Stimulated activated CD4-positive, alpha-beta T cell treated with anti-CD3 and anti-CD28 coated beads, Interleukin-2, amount 100 ng/mL, for 24 hours (primary cell): ENCODE measurements at regions not wholly inside any gene's neighbourhood (a gene's known extent, or its start where the extent isn't known, plus 50 kb on each side); places are given as distances from the start of the nearest gene placed in this dataset.
"Not testable (repeated sequence)": the region's sequence is repeated elsewhere in the genome, so short reads cannot be mapped to it uniquely, and the experiment has no call there.

Experiments used
- DNase-seq, 2 donors: peaks; one replicate each; pipeline ENCODE4 v3.0.0-alpha.2; 2020

DNA sequence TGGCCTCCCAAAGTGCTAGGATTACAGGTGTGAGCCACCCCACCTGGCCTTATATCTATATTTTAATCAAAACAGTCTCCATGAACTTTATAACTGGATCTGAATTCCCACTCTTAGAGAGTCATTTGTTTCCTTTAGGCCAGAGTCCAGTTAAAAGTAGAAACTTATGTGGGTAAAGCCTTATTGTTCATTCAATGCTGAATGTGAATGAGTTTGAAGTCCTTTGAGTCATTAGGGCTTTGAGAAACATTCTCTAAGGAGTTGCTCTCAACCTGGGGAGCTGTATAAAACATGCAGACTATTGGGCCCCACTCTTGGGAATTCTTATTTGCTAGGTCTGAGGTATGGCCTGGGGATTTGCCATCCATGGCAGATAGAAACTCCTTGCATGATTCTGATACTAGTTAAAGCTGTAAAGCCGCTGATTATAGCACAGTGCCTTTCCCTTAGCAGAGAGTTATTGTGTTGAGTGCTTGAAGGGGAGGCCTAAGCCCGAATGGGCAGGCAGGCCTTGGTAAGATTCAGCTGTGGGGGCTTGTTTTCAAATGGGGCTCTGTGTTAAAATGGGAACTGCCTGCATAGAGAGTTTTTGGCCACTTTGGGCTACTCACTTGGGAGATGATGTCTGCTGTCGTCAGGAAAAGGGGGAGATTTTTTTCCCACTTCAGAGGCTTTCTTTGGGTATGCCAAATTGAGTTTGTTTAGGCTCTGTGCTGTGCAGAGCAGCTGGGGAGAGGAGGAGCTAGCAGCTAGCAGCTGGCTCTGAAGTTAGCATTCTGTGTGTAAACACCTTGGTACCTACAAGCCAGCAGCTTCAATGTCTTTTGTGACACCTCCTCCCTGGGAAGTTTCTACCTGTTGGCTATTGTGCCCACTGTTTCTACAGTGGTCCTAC is 117.5 kb downstream of the DACT1 start:
- DNase-seq: no peak

DNA sequence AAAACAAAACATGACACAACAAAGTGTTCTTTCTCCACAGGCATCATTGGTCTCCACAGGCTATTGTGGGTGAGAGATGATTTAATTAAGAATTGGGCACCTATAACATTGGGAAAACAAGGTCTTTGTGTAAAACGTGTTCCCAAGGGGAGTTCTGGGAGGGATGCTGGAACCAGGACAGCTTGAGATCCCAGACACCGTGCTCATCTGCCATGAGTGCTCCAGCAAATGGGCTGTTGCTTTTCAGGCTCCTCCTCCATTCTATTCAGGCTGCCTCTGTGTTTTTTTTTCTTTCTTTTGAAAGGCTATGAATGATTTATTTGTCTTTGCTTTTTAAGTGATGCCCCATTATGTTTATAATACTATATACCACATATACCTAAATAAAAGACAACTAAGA is 122.4 kb downstream of the DACT1 start:
- DNase-seq: no peak

DNA sequence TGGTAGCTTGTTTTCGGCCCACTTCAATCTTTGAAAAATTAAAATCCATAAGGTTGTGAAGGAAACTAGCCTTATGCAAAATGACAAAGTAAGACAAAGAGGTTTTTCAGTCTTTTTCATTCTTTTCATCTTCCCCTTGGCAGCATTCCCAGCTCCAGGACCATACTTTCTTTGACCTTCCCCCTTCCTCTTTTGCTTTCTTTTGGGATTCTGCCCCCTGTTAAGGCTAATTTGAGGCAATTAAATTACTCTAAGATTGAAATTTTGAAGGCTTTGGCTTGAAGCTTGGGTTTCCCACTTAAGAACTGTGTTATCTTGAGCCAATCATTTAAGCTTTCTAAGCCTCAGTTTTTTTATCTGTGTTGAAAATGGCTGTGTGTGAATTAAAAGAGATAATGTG is 124.9 kb downstream of the DACT1 start:
- no peak for DNase-seq

DNA sequence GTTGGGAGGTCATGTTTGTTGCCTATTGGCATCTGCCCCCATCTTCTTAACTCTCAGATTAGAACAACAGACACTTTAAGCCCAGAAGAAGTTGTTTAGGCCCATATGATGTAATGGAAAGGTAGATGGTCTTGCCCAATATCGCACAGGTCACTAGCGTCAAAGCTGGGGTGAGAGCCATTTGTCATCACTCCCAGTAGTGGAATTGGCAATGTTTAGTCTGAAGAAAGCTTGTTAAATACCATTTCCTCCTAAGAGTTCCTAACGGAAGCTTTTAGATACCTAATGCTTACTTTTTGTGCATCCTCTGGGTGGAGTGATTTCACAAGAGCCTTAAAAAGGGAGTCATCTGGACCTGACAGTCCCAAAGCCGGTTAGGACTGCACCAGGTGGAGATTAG is 125.4 kb downstream of the DACT1 start:
- no peak for DNase-seq

DNA sequence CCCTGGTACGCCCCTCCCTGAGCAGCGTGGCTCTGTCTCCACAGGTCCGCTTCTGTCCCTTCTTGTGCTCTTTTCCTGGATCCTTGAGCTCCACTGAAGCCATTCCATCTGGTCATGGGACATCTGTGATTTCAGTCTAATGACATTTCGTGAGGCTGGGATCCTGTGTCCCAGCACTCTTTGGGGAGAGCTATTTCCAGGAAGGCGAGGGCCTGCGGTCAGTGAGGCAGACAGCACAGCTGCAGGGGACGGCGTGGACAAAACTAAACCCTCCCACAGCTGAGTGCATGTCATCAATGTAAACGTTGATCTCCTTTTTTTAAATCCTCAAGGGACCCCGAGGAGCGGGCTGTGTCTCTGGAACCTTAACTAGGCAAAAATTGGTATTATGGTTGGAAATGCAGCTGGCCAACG is 127.7 kb downstream of the DACT1 start:
- DNase-seq: no peak

DNA sequence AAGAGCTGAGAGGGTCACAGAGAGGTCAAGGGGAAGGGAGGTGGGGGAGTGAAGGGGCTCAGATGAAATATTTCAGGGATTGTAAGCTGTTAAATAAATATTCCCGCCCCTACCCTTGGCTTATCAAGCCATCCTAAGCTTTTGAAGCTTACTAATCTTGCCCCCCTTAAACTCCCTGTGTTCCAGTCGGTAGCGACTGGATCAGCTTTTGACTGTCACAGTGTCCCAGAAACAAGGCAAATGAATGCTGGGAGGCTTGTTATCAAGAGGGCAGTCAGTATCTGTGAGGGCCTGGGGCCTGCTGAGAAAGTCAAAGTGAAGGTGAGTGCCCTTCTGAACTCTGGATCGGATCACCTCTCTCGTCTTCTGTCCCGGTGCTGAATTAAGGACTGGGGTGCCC is 128.1 kb downstream of the DACT1 start:
- DNase-seq: no peak

DNA sequence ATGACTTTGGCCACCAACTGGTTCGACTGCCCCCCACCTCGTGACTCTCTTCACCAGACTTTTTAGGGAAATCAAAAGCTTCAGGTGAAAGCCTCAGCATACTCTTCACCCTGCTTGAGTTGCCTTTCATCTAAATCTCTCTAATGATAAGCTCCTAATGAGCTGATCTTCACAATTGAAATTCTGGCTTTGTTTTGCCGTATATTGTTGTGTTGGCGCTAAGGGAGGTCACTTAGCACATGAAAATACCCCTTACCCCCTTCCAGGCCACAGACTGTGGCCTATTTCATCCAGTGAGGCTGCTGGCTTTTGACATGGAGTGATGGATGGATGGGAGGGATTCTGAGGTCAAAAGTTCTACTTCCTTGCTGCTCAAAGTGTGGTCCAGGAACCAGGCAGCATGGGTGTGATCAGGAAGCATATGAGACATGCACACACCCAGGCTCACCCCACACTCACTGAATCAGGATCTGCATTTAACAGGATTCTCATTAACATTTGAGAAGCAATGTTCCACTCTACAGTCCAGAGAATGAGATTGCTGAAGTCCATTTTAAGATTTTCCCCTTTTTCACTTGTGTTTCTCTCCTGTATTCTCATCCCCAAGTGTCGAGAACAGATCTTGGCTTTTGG is 131.4 kb downstream of the DACT1 start:
- no peak for DNase-seq

DNA sequence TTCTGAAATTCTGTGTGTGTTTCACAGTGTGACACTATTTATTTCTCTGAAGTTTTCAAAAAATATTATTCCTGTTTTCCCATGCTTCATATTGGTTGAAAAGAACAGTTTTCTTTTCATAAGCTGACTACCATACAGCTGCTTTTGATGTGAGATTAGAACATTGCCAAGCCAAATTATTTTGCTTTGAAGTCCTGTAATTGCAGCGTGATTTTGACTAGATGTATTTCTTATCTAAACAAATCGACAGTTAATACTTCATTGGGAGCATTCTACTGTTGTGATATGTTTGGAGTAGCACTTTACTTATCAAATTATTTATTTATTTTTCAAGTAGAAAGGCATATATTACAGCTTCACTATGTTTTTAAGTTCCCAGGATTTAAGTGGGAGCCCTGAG is 132.0 kb downstream of the DACT1 start:
- DNase-seq: no peak

DNA sequence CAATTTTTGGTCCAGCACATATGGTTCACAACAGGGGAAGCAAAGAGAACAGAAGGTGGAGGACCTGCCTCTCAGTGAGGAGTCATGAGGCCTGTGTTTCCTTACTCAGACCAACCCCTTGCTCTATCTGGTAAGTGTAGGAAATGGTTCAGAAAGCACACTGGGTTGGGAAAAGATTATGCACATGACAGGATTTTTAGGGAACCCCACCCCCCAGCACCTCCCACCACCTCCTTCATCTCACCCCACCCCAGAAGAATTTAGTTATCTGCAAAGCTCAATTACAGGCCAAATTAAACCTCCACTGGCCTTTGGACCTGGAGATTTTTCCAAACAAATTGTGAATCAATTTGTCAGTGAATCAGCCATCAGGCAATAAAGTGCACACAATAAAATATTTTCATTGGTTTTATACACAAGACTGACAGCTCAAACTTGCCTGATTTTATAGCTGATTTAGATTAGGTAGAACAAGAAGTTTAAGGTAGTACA is 132.8 kb downstream of the DACT1 start:
- DNase-seq: no peak

DNA sequence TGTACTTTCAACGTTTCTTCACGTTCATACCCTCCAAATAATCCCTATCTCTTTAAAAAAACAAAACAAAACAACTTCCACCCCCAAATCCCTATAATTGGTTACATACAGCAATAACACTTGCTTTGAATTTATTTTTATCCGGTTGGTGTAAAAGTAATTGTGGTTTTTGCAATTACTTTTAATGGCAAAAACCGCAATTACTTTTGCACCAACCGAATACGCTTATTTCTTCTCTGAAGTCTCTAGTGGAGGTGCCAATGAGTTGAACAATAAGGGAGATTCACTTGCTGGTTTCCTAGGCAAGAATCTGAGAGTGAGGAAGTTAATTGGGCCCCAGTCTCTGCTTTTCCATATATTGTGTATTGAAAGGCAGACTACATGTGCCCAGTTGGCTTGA is 133.3 kb downstream of the DACT1 start:
- DNase-seq: no peak

DNA sequence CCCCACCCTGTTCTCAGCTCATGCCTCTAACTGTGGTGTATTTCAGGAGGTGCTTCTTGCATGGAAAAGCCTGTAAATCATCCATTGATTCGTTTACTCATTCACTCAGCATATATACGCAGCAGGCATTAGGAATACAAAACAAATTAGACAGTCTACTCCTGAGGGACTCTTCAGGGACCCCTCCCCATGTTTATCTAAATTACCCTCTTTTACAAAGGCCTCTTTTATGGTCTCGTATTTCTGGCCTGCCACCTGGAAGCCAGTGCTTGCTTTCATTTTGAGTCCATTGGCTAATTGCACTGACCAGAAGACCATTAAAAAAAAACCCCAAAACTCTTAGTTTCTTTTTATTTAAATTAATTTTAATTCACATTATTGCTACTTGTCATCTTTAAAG is 134.4 kb downstream of the DACT1 start:
- no peak for DNase-seq

DNA sequence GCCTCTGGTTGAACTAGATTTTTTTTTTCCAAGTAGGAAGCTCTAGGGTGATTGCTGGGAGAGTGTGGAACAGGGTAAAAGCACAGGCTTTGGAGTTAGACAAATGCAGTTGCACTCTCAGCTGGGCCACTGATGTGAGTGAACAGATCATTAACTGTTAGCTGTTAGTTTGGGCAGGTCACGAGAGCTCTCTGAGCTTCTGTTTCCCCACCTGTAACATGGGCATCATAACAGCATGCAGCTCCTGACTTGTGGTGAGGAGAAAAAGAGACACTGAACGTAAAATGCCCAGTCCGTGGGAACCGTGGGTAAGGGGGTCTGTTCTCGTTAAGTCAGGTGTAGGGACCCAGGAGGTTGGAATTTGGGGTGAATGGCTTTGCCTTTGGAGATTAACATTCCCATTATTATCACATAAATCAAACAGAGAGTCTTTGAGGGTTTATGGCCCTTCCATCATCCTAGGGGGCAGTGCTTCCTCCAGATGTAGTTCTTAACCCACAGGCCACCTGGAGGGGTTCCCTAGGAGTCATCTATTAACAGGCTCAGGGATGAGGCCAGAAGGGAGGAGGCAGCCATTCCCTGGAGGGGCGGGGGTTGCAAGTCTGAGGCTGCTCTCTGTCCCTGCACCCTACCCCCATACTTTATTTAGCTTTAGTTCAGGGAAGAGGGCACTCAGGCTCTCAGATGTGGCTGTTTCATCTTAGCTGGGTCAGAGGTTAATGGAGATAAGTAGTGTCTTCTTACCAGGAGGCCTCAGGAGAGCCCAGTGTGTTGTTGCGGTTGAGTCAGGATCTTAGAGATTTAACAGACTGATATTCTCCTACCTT is 135.2 kb downstream of the DACT1 start:
- no peak for DNase-seq

DNA sequence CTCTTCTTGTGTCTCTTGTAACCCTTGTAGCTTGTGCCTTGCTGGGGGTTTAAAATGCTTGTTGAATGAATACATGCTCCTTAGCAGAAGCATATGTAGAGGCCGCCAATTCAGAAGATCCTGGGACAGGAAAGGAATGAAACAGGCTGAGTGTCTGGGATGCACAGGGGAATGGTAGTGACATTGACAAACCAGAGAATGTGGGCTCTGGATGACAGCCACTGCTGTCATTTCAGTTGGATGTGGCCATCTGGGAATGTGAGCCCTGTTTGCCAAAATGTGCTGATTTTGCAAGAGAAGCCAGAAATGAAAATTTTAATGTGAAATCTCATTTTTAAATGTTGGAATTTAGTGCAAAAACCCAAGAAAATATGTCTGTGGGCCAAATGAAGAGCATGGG is 136.8 kb downstream of the DACT1 start:
- DNase-seq: no peak

DNA sequence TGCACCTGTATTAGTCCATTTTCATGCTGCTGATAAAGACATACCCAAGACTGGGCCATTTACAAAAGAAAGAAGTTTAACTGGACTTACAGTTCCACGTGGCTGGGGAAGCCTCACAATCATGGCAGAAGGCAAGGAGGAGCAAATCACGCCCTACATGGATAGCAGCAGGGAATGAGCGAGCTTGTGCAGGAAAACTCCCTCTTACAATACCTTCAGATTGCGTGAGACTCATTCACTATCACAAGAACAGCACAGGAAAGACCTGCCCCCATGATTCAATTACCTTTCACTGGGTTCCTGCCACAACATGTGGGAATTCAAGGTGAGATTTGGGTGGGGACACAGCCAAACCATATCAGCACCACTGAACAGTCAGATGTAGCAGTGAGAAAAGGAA is 137.4 kb downstream of the DACT1 start:
- DNase-seq: not testable (repeated sequence)

DNA sequence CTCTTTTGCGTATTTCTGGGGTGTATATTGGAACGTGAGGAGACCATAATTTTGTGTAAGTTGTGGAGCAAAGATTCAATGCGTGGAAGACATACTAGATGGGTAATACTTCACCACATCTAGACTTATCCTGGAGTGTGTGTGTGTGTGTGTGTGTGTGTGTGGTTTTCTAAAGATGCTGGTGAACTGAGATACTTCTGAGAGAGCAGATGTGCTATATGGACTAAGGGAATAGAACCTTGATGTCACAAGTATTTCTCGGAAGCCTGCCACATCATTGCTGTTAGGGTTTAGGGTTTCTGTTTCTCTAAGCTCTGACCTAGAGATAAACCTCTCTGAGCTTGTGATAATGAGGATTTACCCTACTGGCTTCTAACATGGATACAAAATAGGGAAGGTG is 138.8 kb downstream of the DACT1 start:
- no peak for DNase-seq

DNA sequence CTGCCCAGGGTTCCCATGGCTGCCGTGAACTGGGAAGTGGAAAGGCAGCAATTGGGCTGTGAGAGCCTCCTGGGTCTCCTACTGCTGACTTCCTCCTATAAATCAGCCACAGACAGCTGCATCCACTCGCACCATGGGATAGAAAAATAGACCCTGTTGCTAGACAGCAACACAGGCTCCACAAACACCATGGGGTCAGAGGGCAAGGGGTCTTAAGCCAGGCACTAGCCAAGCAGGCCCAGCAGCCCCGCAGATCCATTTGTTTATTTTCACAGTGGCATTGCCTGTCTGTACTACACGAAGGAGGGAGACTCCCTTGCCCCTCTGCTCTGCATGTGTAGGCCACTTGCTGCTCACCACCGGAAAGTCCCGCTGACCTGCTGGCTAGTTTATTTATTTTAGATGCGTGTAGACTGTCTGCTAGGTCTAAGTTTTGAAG is 139.8 kb downstream of the DACT1 start:
- no peak for DNase-seq

DNA sequence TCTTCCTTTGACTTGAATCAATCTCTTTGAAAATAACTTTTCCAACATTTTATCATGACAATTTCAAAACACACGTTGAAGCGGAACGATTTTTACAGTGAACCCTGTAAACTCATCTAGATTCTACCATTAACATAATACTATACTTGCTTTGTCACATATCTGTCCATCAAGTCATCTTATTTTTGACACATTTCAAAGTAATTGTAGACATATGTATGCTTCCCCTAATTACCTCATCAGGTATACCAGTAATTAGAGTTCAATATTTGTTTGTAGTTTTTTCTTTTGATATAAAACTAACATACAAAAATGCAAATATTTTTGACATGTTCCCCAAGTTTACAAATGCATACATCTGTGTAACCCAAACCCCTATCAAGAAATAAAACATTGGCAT is 140.4 kb downstream of the DACT1 start:
- DNase-seq: no peak

DNA sequence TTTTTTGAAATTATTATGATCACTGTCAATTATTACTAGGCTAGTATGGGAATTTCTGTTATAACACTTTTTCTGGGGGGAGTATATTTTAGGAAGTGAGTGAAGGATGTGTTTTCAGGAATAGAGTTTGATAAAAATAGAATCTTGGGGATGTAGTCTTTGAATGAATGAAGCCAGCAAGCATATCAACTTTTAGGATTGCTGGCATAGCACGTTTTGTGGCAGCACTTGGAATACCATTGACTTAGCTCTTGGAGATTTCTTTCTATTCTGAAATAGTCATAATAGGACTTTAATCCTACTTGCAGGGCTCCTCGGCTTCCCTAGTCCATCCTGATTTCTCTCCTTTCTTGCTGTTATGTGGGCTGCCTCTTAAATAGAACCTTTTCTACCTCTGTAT is 141.6 kb downstream of the DACT1 start:
- no peak for DNase-seq

DNA sequence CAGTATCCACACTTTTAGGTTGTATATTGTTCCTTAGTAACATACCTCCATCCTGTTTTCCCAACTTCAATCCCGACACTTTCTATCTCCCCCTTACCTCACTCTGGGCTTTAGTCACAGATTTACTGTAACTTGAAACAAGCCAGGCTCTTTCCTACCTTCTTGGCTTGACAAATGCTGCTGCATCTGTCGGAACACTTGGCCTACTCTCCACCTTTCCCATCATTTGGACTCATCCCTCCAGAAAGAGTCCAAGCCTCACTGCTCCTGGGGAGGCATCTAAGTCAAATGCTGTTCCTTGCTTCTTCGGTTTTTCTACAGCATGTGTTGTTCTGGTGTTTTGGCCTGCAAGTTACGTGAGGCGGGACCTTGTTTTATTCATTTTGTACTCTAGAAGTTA is 142.4 kb downstream of the DACT1 start:
- DNase-seq: no peak

DNA sequence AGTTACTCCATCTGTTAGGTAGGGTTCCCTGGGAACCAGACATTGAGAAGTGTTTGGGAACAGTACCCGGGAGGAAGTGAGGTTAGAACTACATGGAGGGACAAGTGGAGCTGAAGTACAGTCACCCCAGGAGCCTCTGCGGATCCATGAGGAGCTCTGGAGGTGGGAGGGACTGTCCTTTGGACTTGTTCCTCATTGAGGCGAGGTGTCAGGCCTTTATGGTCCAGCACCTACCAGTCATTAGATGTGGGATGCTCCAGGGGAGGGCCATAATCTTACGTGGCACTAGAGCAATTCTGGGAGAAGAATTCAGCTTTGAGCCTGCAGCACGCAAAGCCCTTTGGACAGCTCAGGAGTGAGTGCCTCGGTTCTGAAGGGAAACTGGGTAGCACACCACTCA is 142.8 kb downstream of the DACT1 start:
- DNase-seq: no peak

DNA sequence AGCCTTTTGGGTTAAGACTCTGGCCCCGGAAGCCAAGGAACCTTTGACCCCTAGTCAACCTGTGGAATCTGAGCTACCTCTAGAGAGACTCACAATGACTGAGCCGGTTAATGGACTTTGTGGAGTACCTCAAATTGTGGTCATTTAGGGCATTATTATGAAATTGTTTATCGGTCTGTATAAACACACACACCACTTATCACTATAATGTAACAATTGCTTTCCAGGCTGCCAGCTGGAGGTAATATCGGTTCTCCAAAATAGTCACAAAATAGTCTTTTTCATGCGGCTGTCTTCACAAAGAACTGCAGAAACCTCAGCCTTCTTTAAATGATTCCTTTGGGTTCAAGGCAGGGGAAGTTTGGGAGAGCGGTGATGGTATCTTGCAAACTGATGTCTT is 144.2 kb downstream of the DACT1 start:
- no peak for DNase-seq

DNA sequence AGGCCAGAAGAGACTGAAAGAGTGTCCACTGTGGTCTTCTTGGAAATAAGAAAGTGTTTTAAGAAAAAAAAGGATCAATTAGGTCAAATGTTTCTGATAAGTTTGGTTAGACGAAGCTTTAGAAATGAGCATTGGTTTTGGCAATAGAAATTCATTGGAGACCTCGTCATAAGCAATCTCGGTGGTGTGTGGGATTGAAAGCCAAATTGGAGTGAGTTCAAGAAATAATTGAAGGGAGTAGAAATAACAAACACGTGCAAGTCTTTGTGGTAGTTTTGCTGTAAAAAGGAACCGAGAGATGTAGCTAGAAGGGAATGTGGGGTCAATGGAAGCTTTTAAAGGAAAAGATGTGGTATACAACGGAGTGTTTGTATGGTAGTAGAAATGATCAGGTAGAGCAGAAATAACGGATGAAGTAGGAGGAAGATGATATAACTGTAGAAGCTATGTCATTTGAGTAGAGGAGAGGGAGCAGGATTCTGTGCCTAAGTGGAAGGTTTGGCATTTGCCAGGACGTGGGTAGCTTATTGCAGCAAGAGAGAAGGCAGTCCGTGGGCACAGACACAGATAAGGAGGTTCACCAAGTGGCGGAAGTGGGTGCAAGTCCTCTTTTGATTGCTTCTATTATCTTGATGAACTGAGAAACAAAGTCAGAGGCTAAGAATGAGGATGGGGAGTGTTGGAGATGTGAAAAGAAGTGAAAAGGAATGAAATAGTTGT is 146.2 kb downstream of the DACT1 start:
- no peak for DNase-seq

DNA sequence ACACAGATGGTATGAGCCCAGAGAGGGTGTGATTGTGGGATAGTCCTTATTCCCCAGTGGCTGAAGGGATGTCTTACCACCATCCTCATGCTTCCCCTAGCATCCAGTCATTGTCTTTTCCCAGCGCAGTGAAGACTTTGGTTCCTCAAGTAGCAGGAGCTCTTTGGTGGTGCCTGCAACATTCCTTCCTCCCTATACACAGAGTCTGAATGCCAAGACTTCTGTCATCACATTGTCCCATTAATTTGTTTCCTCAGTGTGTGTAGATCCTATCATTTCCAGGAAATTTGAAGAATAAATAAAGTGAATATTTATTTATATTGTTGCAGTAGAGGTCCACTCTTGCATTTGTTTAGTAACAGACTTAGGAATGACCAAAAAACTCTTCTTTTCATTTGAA is 147.2 kb downstream of the DACT1 start:
- no peak for DNase-seq
